BE2C (cell line): ENCODE measurements at regions not wholly inside any gene's neighbourhood (a gene's known extent, or its start where the extent isn't known, plus 50 kb on each side); places are given as distances from the start of the nearest gene placed in this dataset.

ENCODE experiments used
- DNase-seq: peaks from one replicate; pipeline ENCODE4 v3.0.0-alpha.2; 2020
- H3K27me3 ChIP-seq: fragments of 250-450 bp; sonication (Bioruptor Pico); 2 replicates; pipeline ENCODE4 v1.5.1; 2020; ENCODE audit warnings: mild to moderate bottlenecking
- H3K36me3 ChIP-seq: fragments of 250-450 bp; sonication (Bioruptor Pico); 2 replicates; pipeline ENCODE4 v1.5.1; 2020; ENCODE audit warnings: mild to moderate bottlenecking
- H3K4me1 ChIP-seq: fragments of 250-450 bp; sonication (Bioruptor Pico); 2 replicates; pipeline ENCODE4 v1.5.1; 2020
- H3K4me3 ChIP-seq: 2 replicates; pipeline ENCODE4 v1.5.1; 2011; ENCODE audit warnings: low read depth, low read length
- H3K9me3 ChIP-seq: fragments of 250-450 bp; sonication (Bioruptor Pico); 2 replicates; pipeline ENCODE4 v1.5.1; 2020
- CTCF ChIP-seq: IDR thresholded peaks from 2 replicates; pipeline ENCODE4 v1.5.1; 2012; ENCODE audit warnings: mild to moderate bottlenecking, low read depth, low read length

DNA sequence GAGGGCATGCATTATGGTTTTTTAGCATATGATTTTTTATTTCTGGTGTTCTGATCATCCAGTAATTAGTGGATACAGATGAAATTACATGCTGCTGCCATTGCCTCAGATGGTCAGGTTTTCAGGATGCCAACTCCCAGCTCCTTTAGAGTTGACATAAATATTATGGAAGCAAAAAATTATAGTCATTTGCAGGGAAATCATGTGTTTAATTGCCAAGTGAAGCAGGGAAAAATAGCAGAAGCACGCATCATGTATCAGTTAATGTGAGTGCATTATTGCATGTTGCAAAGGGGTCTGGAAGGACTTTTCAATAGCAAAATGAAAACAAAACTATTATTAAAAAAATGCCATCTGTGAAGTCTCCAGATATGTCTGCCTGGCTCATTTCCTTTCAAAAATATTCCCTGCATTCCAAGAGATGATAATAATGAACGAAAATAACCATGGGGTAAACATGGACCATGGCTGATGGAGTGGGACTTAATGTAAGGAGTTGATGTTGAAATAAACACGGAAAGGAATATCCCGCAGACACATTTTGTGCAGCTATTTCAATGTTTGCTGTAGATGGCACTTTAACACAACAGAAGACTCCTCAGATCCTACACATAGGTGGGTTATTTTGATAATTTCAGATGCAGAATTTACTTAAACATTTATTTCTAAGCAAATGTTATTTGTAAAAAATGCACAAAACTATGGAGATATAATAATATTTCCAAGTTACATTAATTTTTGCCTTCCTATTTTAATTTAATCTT, 87.7 kb upstream of the DYNAP start:
- H3K9me3 ChIP-seq = no peaks in the 10 kb centered on the region
- H3K4me3 ChIP-seq = no peak overlapping the region
- no peak for TF ChIP-seq CTCF
- H3K36me3 ChIP-seq = no peaks in the 10 kb centered on the region
- no peak for DNase-seq
- no peaks in the 10 kb centered on the region for H3K27me3 ChIP-seq
- no peaks in the 10 kb centered on the region for H3K4me1 ChIP-seq

GRCh38 chr18:54506516-54507261, 84.4 kb upstream of the DYNAP start:
- Histone ChIP-seq H3K9me3 (no peaks in the 10 kb centered on the region), H3K27me3 (no peaks in the 10 kb centered on the region), H3K4me3 (no peak overlapping the region), H3K4me1 (no peaks in the 10 kb centered on the region), H3K36me3 (no peaks in the 10 kb centered on the region)
- no peak for TF ChIP-seq CTCF
- no peak for DNase-seq

DNA sequence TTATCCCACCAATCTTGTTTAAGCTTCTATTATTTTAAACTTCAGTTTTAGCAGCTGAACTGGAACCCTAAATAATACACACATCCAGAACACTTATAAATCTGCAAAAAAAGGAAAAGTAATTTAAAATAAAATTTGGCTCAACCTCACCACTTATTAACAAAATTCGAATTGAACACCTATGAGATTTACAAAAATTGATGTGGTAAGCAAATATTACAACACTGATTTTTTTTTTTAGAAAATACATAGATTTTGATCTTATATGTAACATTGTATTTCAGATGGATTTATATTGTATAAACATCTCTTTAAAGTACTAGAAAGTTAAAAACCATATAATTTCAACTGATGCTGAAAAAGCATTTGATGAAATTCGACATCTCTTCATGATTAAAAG, 81.3 kb upstream of the DYNAP start:
- DNase-seq = no peak
- no peaks in the 10 kb centered on the region for H3K27me3 ChIP-seq
- TF ChIP-seq CTCF = no peak
- no peaks in the 10 kb centered on the region for H3K4me1 ChIP-seq
- no peaks in the 10 kb centered on the region for H3K9me3 ChIP-seq
- H3K36me3 ChIP-seq = no peaks in the 10 kb centered on the region
- H3K4me3 ChIP-seq = no peak overlapping the region

DNA sequence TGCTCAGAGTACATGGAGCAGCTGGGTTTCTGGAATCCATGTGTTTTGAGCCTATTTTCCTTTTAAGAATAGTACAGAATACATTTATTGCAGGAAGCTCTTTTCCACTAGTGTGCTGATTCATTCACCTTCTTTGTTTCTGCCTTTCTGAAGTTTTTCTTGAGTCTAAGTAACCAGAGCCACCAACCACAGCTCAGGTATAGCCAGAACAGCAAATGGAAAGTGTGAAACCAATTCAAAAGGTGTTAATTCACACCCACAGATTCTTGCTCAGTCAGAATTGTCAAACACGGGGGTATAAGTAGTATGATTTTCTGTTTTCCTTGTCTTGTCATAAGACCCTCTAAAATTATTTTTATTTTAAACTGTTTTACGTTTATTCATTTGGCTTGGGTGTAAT, 75.9 kb upstream of the DYNAP start:
- H3K36me3 ChIP-seq = no peaks in the 10 kb centered on the region
- no peak for DNase-seq
- H3K27me3 ChIP-seq = no peaks in the 10 kb centered on the region
- H3K4me3 ChIP-seq = no peak overlapping the region
- H3K4me1 ChIP-seq = no peaks in the 10 kb centered on the region
- no peak for TF ChIP-seq CTCF
- no peaks in the 10 kb centered on the region for H3K9me3 ChIP-seq

DNA sequence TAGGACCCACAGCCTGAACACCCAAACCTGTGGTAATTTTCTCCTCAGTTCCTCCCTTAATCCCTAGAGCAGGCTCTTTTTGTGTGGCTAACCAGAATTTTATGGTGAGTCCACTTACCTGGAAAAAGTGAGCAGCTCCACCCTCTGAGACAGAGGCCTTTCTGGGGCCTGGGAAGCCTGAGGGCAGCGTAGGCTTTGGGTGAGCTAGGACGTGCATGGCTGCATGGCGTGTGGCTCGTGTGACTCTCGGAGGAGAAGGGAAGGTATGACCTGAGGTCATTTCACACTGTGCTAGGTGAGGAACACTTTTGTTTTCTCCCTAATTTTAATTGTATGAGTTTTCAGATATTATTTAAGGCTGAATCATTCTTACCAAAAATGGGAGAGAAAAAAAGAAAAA, 73.5 kb upstream of the DYNAP start:
- H3K27me3 ChIP-seq = no peaks in the 10 kb centered on the region
- H3K36me3 ChIP-seq = no peaks in the 10 kb centered on the region
- no peak for DNase-seq
- TF ChIP-seq CTCF = no peak
- no peak overlapping the region for H3K4me3 ChIP-seq
- H3K4me1 ChIP-seq = no peaks in the 10 kb centered on the region
- no peaks in the 10 kb centered on the region for H3K9me3 ChIP-seq

GRCh38 chr18:54521846-54522245, 69.2 kb upstream of the DYNAP start:
- DNase-seq = no peak
- no peak overlapping the region for H3K4me3 ChIP-seq
- no peak for TF ChIP-seq CTCF

More at GRCh38 chr18:54521846-54522245, 69.2 kb upstream of the DYNAP start:
- Histone ChIP-seq H3K36me3 (no peaks in the 10 kb centered on the region), H3K4me1 (no peaks in the 10 kb centered on the region), H3K9me3 (no peaks in the 10 kb centered on the region), H3K27me3 (no peaks in the 10 kb centered on the region)
